Cardiac muscle cell (in vitro differentiated cells and primary cell): ENCODE measurements at regions not wholly inside any gene's neighbourhood (a gene's known extent, or its start where the extent isn't known, plus 50 kb on each side); places are given as distances from the start of the nearest gene placed in this dataset.

Experiments
- DNase-seq, 2 donors: peaks; one replicate each; pipeline versions ENCODE4 v3.0.0 to v3.0.0-alpha.2; 2010 to 2017; ENCODE audit warnings: low read depth in 1 of 2, low spot score in 1 of 2
- H3K27ac ChIP-seq: fragments of 200-600 bp; sonication (generic); 2 replicates; pipeline ENCODE4 v1.5.1; 2016
- H3K27me3 ChIP-seq: fragments of 200-600 bp; sonication (generic); 2 replicates; pipeline ENCODE4 v1.6.0; 2016; ENCODE audit warnings: control low read depth
- H3K36me3 ChIP-seq: fragments of 200-600 bp; sonication (generic); 2 replicates; pipeline ENCODE4 v1.5.1; 2016; ENCODE audit warnings: control low read depth
- H3K4me1 ChIP-seq: fragments of 200-600 bp; sonication (generic); 2 replicates; pipeline ENCODE4 v1.8.1; 2017; ENCODE audit warnings: low read depth, mild to moderate bottlenecking, mixed run types
- H3K4me3 ChIP-seq: fragments of 200-600 bp; sonication (generic); 2 replicates; pipeline ENCODE4 v1.5.1; 2016; ENCODE audit warnings: mild to moderate bottlenecking
- H3K9me3 ChIP-seq: fragments of 200-600 bp; sonication (generic); 2 replicates; pipeline ENCODE4 v1.5.1; 2017; ENCODE audit warnings: low read depth, mild to moderate bottlenecking, control low read depth
- CTCF ChIP-seq: IDR thresholded peaks from 2 replicates; pipeline ENCODE4 v1.5.1; 2012; ENCODE audit warnings: low read depth, mild to moderate bottlenecking, low read length

GRCh38 chrX:113289503-113289902, 448.9 kb upstream of the AMOT start:
- DNase-seq, result no peak
- Histone ChIP-seq H3K9me3 (no peaks in the 10 kb centered on the region), H3K36me3 (no peaks in the 10 kb centered on the region), H3K27me3 (no peaks in the 10 kb centered on the region), H3K4me1 (no peaks in the 10 kb centered on the region), H3K27ac (no peak overlapping the region), H3K4me3 (no peak overlapping the region)
- TF ChIP-seq CTCF, result no peak

GRCh38 chrX:113287761-113288160, 447.1 kb upstream of the AMOT start:
- Histone ChIP-seq H3K27me3 (no peaks in the 10 kb centered on the region), H3K4me1 (no peaks in the 10 kb centered on the region), H3K27ac (no peak overlapping the region), H3K36me3 (no peaks in the 10 kb centered on the region), H3K4me3 (no peak overlapping the region), H3K9me3 (no peaks in the 10 kb centered on the region)
- TF ChIP-seq CTCF, result no peak
- DNase-seq, result no peak

- no peaks in the 10 kb centered on the region for H3K9me3 ChIP-seq
- H3K27ac ChIP-seq, result no peak overlapping the region
- no peaks in the 10 kb centered on the region for H3K36me3 ChIP-seq
- no peaks in the 10 kb centered on the region for H3K27me3 ChIP-seq
- TF ChIP-seq CTCF, result no peak
- peak in 1 of 2 donors; percentile 15 for DNase-seq
- peaks cover 3% of the 10 kb centered on the region for H3K4me1 ChIP-seq
- H3K4me3 ChIP-seq, result no peak overlapping the region
These were observed 435.2 kb upstream of the AMOT start for GRCh38 chrX:113275804-113276203.

- Histone ChIP-seq H3K36me3 (no peaks in the 10 kb centered on the region), H3K4me1 (peaks cover 3% of the 10 kb centered on the region), H3K27me3 (no peaks in the 10 kb centered on the region), H3K9me3 (no peaks in the 10 kb centered on the region), H3K4me3 (no peak overlapping the region), H3K27ac (no peak overlapping the region)
- no peak for DNase-seq
- no peak for TF ChIP-seq CTCF
These were observed 434.2 kb upstream of the AMOT start for GRCh38 chrX:113274791-113275190.

GRCh38 chrX:113274345-113274744, 433.7 kb upstream of the AMOT start:
- H3K4me3 ChIP-seq, result no peak overlapping the region
- H3K4me1 ChIP-seq, result peaks cover 3% of the 10 kb centered on the region
- no peak overlapping the region for H3K27ac ChIP-seq
- TF ChIP-seq CTCF, result no peak
- no peaks in the 10 kb centered on the region for H3K27me3 ChIP-seq
- H3K9me3 ChIP-seq, result no peaks in the 10 kb centered on the region
- DNase-seq, result no peak
- no peaks in the 10 kb centered on the region for H3K36me3 ChIP-seq

GRCh38 chrX:113269203-113269602, 428.6 kb upstream of the AMOT start:
- Histone ChIP-seq H3K4me3 (no peak overlapping the region), H3K4me1 (no peaks in the 10 kb centered on the region), H3K9me3 (no peaks in the 10 kb centered on the region), H3K36me3 (no peaks in the 10 kb centered on the region), H3K27me3 (no peaks in the 10 kb centered on the region), H3K27ac (no peak overlapping the region)
- DNase-seq, result no peak
- no peak for TF ChIP-seq CTCF
